Activated CD8-positive, alpha-beta memory T cell treated with anti-CD3 and anti-CD28 coated beads, Interleukin-2, amount 10 ng/mL, durations not matched to agents 7 days and 5 days (primary cell): ENCODE measurements at regions not wholly inside any gene's neighbourhood (a gene's known extent, or its start where the extent isn't known, plus 50 kb on each side); places are given as distances from the start of the nearest gene placed in this dataset.

Source experiments
- ATAC-seq: fragments of 150-1000 bp; cut with Tn5 transposase; one replicate; pipeline ENCODE4 v1.10.0; 2021; ENCODE audit warnings: moderate library complexity
- CTCF ChIA-PET: fragments of 350-600 bp; sonication (Branson Sonifier 250); formaldehyde crosslinking; loops from one replicate; lab custom pipeline; 2021; ENCODE audit warnings: antibody characterized with exemption; lab: Charles Lee
- DNase-seq: peaks from one replicate; pipeline ENCODE4 v3.0.0-alpha.2; 2020
- H3K27ac Mint-ChIP-seq: one replicate; pipeline ENCODE4 v1.8.0; 2021; ENCODE audit warnings: mild to moderate bottlenecking, mixed read lengths
- H3K27me3 Mint-ChIP-seq: one replicate; pipeline ENCODE4 v1.8.0; 2021; ENCODE audit warnings: mixed read lengths
- H3K36me3 Mint-ChIP-seq: one replicate; pipeline ENCODE4 v1.8.0; 2021; ENCODE audit warnings: mild to moderate bottlenecking, mixed read lengths
- H3K4me1 Mint-ChIP-seq: one replicate; pipeline ENCODE4 v1.8.0; 2021; ENCODE audit warnings: mixed read lengths
- H3K4me3 Mint-ChIP-seq: one replicate; pipeline ENCODE4 v1.8.0; 2021; ENCODE audit warnings: mild to moderate bottlenecking, moderate library complexity, mixed read lengths
- H3K9me3 Mint-ChIP-seq: one replicate; pipeline ENCODE4 v1.8.0; 2022; ENCODE audit warnings: low read depth, mixed read lengths

DNA sequence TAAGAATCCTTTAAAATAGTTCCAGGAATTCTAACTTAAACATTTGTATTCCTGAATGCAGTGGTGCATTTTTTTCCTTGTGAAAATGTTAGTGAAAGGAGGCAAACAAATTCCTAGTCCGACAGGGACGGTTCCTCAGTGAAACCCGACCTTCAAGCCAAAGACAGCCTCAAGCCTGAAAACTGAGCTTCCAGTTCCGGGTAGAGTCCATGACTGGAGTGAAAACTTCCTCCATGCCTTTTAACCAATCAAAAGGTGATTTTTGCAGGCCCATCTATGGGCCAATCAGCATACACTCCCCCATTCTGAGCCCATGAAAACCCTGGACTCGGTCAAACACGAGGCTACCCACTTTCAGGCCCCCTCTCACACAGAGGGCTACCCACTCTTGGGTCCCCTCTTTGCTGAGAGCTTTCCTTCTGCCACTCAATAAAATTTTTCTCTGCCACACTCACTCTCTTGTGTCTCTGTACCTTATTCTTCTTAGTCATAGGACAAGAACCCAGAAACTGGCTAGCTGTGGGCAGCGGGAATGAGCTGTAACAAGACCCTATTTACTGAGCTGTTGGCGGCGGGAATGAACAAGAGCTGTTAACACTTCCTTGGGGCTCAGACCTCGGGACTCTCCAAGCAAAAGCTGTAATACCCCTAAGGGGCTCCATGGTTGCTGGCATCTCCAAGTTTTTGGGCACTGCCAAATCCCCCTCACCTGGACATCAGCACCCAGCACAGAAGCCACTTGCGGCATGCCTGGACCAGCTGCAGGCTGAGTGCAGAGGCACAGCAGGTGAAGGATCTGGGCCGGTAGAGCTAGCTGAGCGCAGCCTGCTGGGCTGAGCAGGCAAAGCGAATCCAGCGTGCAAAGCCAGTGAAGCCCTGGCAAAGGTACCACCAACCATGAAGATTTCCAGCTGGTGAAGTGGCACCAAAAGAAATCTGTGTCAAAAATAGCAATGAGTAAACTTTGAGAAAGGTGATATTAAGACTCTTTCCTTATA is 598.8 kb downstream of the MCTP2 start:
- DNase-seq: no peak
- no peak overlapping the region for H3K27ac Mint-ChIP-seq
- ATAC-seq: no peak
- H3K36me3 Mint-ChIP-seq: no peaks in the 10 kb centered on the region
- H3K27me3 Mint-ChIP-seq: no peaks in the 10 kb centered on the region
- H3K9me3 Mint-ChIP-seq: no peaks in the 10 kb centered on the region
- no peaks in the 10 kb centered on the region for H3K4me1 Mint-ChIP-seq
- CTCF ChIA-PET: no interaction called here
- no peak overlapping the region for H3K4me3 Mint-ChIP-seq

- CTCF ChIA-PET: no interaction called here
- no peak for ATAC-seq
- Mint-ChIP-seq H3K9me3 (no peaks in the 10 kb centered on the region), H3K4me1 (no peaks in the 10 kb centered on the region), H3K4me3 (no peak overlapping the region), H3K27me3 (no peaks in the 10 kb centered on the region), H3K27ac (no peak overlapping the region), H3K36me3 (no peaks in the 10 kb centered on the region)
- DNase-seq: no peak
Observed at GRCh38 chr15:94834000-94834399, 602.6 kb downstream of the MCTP2 start.

- no peak overlapping the region for H3K27ac Mint-ChIP-seq
Observed at GRCh38 chr15:94834494-94834893, 603.1 kb downstream of the MCTP2 start.

GRCh38 chr15:94838281-94838680 is 606.9 kb downstream of the MCTP2 start:
- Mint-ChIP-seq H3K4me1 (no peaks in the 10 kb centered on the region), H3K36me3 (no peaks in the 10 kb centered on the region), H3K9me3 (no peaks in the 10 kb centered on the region), H3K4me3 (no peak overlapping the region), H3K27ac (no peak overlapping the region), H3K27me3 (peaks cover 5% of the 10 kb centered on the region)
- DNase-seq (no peak), ATAC-seq (no peak)
- CTCF ChIA-PET: no interaction called here

More at GRCh38 chr15:94834494-94834893, 603.1 kb downstream of the MCTP2 start:
- no peaks in the 10 kb centered on the region for H3K36me3 Mint-ChIP-seq
- H3K27me3 Mint-ChIP-seq: no peaks in the 10 kb centered on the region
- H3K4me1 Mint-ChIP-seq: no peaks in the 10 kb centered on the region
- DNase-seq (no peak), ATAC-seq (no peak)
- no peaks in the 10 kb centered on the region for H3K9me3 Mint-ChIP-seq
- CTCF ChIA-PET: no interaction called here
- H3K4me3 Mint-ChIP-seq: no peak overlapping the region

GRCh38 chr15:94840794-94841783 is 609.7 kb downstream of the MCTP2 start:
- Mint-ChIP-seq H3K27me3 (peaks cover 28% of the 10 kb centered on the region), H3K9me3 (no peaks in the 10 kb centered on the region), H3K4me1 (no peaks in the 10 kb centered on the region), H3K36me3 (no peaks in the 10 kb centered on the region), H3K27ac (no peak overlapping the region), H3K4me3 (no peak overlapping the region)
- DNase-seq (no peak), ATAC-seq (no peak)
- CTCF ChIA-PET: no interaction called here

DNA sequence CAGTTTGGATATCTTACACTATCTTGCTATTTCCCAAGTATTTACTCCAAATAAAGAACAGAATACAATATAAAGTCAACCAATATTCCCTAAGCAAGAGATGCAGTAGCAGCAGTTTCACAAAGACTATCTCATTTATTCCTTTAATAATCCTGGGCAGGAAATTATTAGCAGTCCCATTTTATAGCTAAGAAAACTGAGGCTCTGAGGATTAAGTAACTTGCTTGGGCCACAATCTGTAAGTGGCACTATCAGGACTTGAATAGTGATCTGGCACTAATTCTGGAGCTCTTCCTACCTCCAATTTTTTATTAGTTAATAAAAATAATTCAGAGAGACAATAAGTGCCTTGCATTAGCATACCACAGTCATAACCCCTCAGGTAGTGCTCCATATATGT is 611.7 kb downstream of the MCTP2 start:
- H3K4me3 Mint-ChIP-seq: no peak overlapping the region
- H3K27ac Mint-ChIP-seq: no peak overlapping the region
- CTCF ChIA-PET: no interaction called here
- no peak for DNase-seq
- peaks cover 34% of the 10 kb centered on the region for H3K27me3 Mint-ChIP-seq
- peaks cover 2% of the 10 kb centered on the region for H3K9me3 Mint-ChIP-seq
- H3K4me1 Mint-ChIP-seq: no peaks in the 10 kb centered on the region
- ATAC-seq: no peak
- H3K36me3 Mint-ChIP-seq: no peaks in the 10 kb centered on the region

- no peak for DNase-seq
- no peak for ATAC-seq
- peaks cover 2% of the 10 kb centered on the region for H3K9me3 Mint-ChIP-seq
- no peak overlapping the region for H3K27ac Mint-ChIP-seq
- no peaks in the 10 kb centered on the region for H3K4me1 Mint-ChIP-seq
- H3K27me3 Mint-ChIP-seq: peaks cover 34% of the 10 kb centered on the region
- CTCF ChIA-PET: no interaction called here
- no peaks in the 10 kb centered on the region for H3K36me3 Mint-ChIP-seq
- no peak overlapping the region for H3K4me3 Mint-ChIP-seq
Observed at GRCh38 chr15:94844198-94844537, 612.8 kb downstream of the MCTP2 start.

- no peaks in the 10 kb centered on the region for H3K4me1 Mint-ChIP-seq
- no peak overlapping the region for H3K4me3 Mint-ChIP-seq
- CTCF ChIA-PET: no interaction called here
- peaks cover 34% of the 10 kb centered on the region for H3K27me3 Mint-ChIP-seq
- no peak overlapping the region for H3K27ac Mint-ChIP-seq
- no peaks in the 10 kb centered on the region for H3K36me3 Mint-ChIP-seq
- no peak for DNase-seq
- ATAC-seq: peak; percentile 36
- peaks cover 2% of the 10 kb centered on the region for H3K9me3 Mint-ChIP-seq
Observed at GRCh38 chr15:94844538-94845389, 613.4 kb downstream of the MCTP2 start.

- Mint-ChIP-seq H3K9me3 (peaks cover 2% of the 10 kb centered on the region), H3K4me1 (no peaks in the 10 kb centered on the region), H3K27me3 (peaks cover 34% of the 10 kb centered on the region), H3K36me3 (no peaks in the 10 kb centered on the region), H3K27ac (no peak overlapping the region), H3K4me3 (no peak overlapping the region)
- CTCF ChIA-PET: no interaction called here
- DNase-seq (no peak), ATAC-seq (no peak)
Observed at GRCh38 chr15:94845390-94845716, 614.0 kb downstream of the MCTP2 start.

DNA sequence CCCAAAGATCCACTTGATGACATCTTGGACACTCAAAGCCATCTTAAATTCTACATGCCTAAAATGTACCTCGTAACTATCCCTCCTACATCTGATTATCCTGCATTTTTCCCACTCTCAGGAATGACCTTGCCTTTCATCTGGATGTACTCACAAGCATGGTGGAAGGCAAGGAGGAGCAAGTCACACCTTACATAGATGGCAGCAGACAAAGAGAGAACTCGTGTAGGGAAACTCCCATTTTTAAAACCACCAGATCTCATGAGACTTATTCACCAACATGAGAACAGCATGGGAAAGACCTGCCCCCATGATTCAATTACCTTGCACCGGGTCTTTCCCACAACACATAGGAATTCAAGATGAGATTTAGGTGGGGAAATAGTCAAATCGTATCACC is 616.0 kb downstream of the MCTP2 start:
- ATAC-seq (no peak), DNase-seq (no peak)
- H3K27ac Mint-ChIP-seq: no peak overlapping the region
- H3K27me3 Mint-ChIP-seq: peaks cover 34% of the 10 kb centered on the region
- no peaks in the 10 kb centered on the region for H3K36me3 Mint-ChIP-seq
- H3K4me3 Mint-ChIP-seq: no peak overlapping the region
- CTCF ChIA-PET: no interaction called here
- H3K9me3 Mint-ChIP-seq: peaks cover 2% of the 10 kb centered on the region
- H3K4me1 Mint-ChIP-seq: no peaks in the 10 kb centered on the region

GRCh38 chr15:94848054-94848453 is 616.7 kb downstream of the MCTP2 start:
- CTCF ChIA-PET: no interaction called here
- H3K9me3 Mint-ChIP-seq: peaks cover 2% of the 10 kb centered on the region
- H3K4me1 Mint-ChIP-seq: no peaks in the 10 kb centered on the region
- H3K27ac Mint-ChIP-seq: no peak overlapping the region
- no peaks in the 10 kb centered on the region for H3K36me3 Mint-ChIP-seq
- no peak for DNase-seq
- H3K4me3 Mint-ChIP-seq: no peak overlapping the region
- ATAC-seq: no peak
- peaks cover 28% of the 10 kb centered on the region for H3K27me3 Mint-ChIP-seq

DNA sequence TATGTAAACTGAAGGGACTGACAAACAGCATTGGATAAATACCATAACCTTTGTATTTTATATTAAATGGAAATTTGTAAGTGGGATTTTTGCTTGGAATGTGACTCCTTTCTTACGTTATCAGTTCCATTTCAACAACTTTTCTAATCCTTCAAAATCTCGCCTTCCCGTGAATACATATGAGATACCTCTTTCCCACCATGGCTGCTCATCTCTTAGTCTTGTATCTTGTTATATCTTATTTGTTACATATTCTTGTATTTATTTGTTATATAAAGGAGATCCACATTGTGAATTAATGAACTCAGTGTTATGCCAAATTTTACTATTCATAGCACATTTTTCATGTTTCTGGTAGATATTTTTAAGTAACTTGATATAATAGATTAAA is 623.7 kb downstream of the MCTP2 start:
- CTCF ChIA-PET: no interaction called here
- no peak overlapping the region for H3K4me3 Mint-ChIP-seq
- ATAC-seq: no peak
- no peaks in the 10 kb centered on the region for H3K4me1 Mint-ChIP-seq
- H3K36me3 Mint-ChIP-seq: no peaks in the 10 kb centered on the region
- DNase-seq: no peak
- H3K27me3 Mint-ChIP-seq: no peaks in the 10 kb centered on the region
- H3K9me3 Mint-ChIP-seq: peaks cover 2% of the 10 kb centered on the region
- H3K27ac Mint-ChIP-seq: no peak overlapping the region
